SK-N-SH (cell line): ENCODE measurements at regions not wholly inside any gene's neighbourhood (a gene's known extent, or its start where the extent isn't known, plus 50 kb on each side); places are given as distances from the start of the nearest gene placed in this dataset.

Source experiments
- CTCF ChIA-PET: fragments of 300-600, 350-600 bp; formaldehyde crosslinking; extraction: SDS; loops from one replicate; lab custom pipeline; 2021; lab: Yijun Ruan, JAX
- POLR2A ChIA-PET: fragments of 350-600 bp; sonication (Branson Sonifier 250); formaldehyde crosslinking; extraction: SDS; loops from one replicate; lab custom pipeline; 2020; ENCODE audit warnings: antibody characterized with exemption, inconsistent platforms; lab: Yijun Ruan, JAX
- DNase-seq: peaks from one replicate; pipeline ENCODE4 v3.0.0; 2012
- H2AFZ ChIP-seq: fragments of 200-600 bp; sonication (generic); 2 replicates; pipeline ENCODE4 v1.8.1; 2016; ENCODE audit warnings: antibody characterized with exemption, mild to moderate bottlenecking, low read depth
- H3F3A ChIP-seq: fragments of 200-600 bp; sonication (generic); replicated peaks from 2 replicates; pipeline ENCODE3; 2016; ENCODE audit warnings: antibody characterized with exemption, mild to moderate bottlenecking; ENCODE audit not compliant: insufficient read depth
- H3K27ac ChIP-seq, 2 experiments: fragments of 200-500 bp in 1 of 2; fragments of 200-600 bp in 1 of 2; sonication (Bioruptor generic) in 1 of 2; sonication (generic), shearing (Covaris generic) in 1 of 2; 2 replicates each; pipeline versions ENCODE4 v1.5.1 to v1.6.1; 2014 to 2016; ENCODE audit warnings: low read depth in 2 of 2, inconsistent platforms in 1 of 2, low read length in 1 of 2, mild to moderate bottlenecking in 1 of 2, mixed read lengths in 1 of 2
- H3K27me3 ChIP-seq: fragments of 200-600 bp; sonication (generic), shearing (Covaris generic); 2 replicates; pipeline ENCODE4 v1.6.1; 2016; ENCODE audit warnings: mixed run types; ENCODE audit not compliant: insufficient read depth
- H3K36me3 ChIP-seq, 2 experiments: fragments of 200-500 bp in 1 of 2; fragments of 200-600 bp in 1 of 2; sonication (Bioruptor generic) in 1 of 2; sonication (generic) in 1 of 2; replicated peaks in 1 of 2; 2 replicates each; pipeline versions ENCODE3 to v1.5.1; 2014 to 2016; ENCODE audit warnings: low read length in 1 of 2, mild to moderate bottlenecking in 1 of 2; ENCODE audit not compliant: insufficient read depth in 2 of 2, control insufficient read depth in 1 of 2
- H3K4me1 ChIP-seq, 2 experiments: fragments of 200-500 bp in 1 of 2; fragments of 200-600 bp in 1 of 2; sonication (Bioruptor generic) in 1 of 2; sonication (generic), shearing (Covaris generic) in 1 of 2; 2 replicates each; pipeline versions ENCODE4 v1.5.1 to v1.6.1; 2014 to 2016; ENCODE audit warnings: low read depth in 1 of 2, low read length in 1 of 2, mixed run types in 1 of 2; ENCODE audit not compliant: insufficient read depth in 2 of 2, control insufficient read depth in 1 of 2
- H3K4me2 ChIP-seq: fragments of 200-600 bp; sonication (generic), shearing (Covaris generic); 2 replicates; pipeline ENCODE4 v1.6.1; 2017; ENCODE audit warnings: mixed run types
- H3K4me3 ChIP-seq, 2 experiments: fragments of 200-500 bp in 1 of 2; fragments of 200-600 bp in 1 of 2; sonication (Bioruptor generic) in 1 of 2; sonication (generic), shearing (Covaris generic) in 1 of 2; 2 replicates each; pipeline versions ENCODE4 v1.5.1 to v1.8.1; 2014 to 2016; ENCODE audit warnings: low read depth in 2 of 2, inconsistent platforms in 1 of 2, low read length in 1 of 2, mild to moderate bottlenecking in 1 of 2, mixed read lengths in 1 of 2, moderate library complexity in 1 of 2
- H3K79me2 ChIP-seq: fragments of 200-600 bp; sonication (generic); 2 replicates; pipeline ENCODE4 v1.8.1; 2017; ENCODE audit warnings: mild to moderate bottlenecking; ENCODE audit not compliant: insufficient read depth
- H3K9ac ChIP-seq: fragments of 200-600 bp; sonication (generic); 2 replicates; pipeline ENCODE4 v1.6.1; 2017; ENCODE audit warnings: mixed run types
- H3K9me2 ChIP-seq: fragments of 200-600 bp; sonication (generic); 2 replicates; pipeline ENCODE4 v1.6.1; 2017; ENCODE audit warnings: mixed run types
- H3K9me3 ChIP-seq: fragments of 200-600 bp; sonication (generic); 2 replicates; pipeline ENCODE4 v1.6.1; 2017; ENCODE audit warnings: mixed run types, mild to moderate bottlenecking, moderate library complexity
- H4K20me1 ChIP-seq: fragments of 200-600 bp; sonication (generic); 2 replicates; pipeline ENCODE4 v1.6.1; 2017; ENCODE audit warnings: mild to moderate bottlenecking, mixed run types; ENCODE audit not compliant: insufficient read depth
- CHD2 ChIP-seq: fragments of 150-350 bp; IDR thresholded peaks from 2 replicates; pipeline ENCODE4 v1.6.1; 2018; ENCODE audit warnings: low read length; ENCODE audit not compliant: partially characterized antibody
- ELF1 ChIP-seq: IDR thresholded peaks from 2 replicates; pipeline ENCODE4 v1.4.0; 2012
- FOSL2 ChIP-seq: IDR thresholded peaks from 2 replicates; pipeline ENCODE4 v1.4.0; 2012; ENCODE audit warnings: low read depth, mild to moderate bottlenecking, moderate library complexity, borderline replicate concordance
- FOXJ3 ChIP-seq: sonication (generic); formaldehyde crosslinking; IDR thresholded peaks from 2 replicates; pipeline ENCODE4 v1.5.1; 2020; ENCODE audit warnings: mild to moderate bottlenecking, missing genetic modification reagents
- GATA2 ChIP-seq: sonication (generic); formaldehyde crosslinking; IDR thresholded peaks from 2 replicates; pipeline ENCODE4 v1.5.0; 2020; ENCODE audit warnings: mild to moderate bottlenecking, missing genetic modification reagents
- IRF3 ChIP-seq: fragments of 150-350 bp; IDR thresholded peaks from 2 replicates; pipeline ENCODE4 v1.6.1; 2016; ENCODE audit warnings: mild to moderate bottlenecking, low read depth, low read length
- JUND ChIP-seq: IDR thresholded peaks from 2 replicates; pipeline ENCODE4 v1.4.0; 2012
- MAX ChIP-seq: IDR thresholded peaks from 2 replicates; pipeline ENCODE4 v1.4.0; 2012; ENCODE audit warnings: low read depth
- NFIC ChIP-seq: IDR thresholded peaks from 2 replicates; pipeline ENCODE4 v1.4.0; 2012; ENCODE audit warnings: borderline replicate concordance
- NRF1 ChIP-seq: IDR thresholded peaks from 2 replicates; pipeline ENCODE4 v1.6.1; 2012; ENCODE audit warnings: low read depth, mild to moderate bottlenecking, low read length
- PBX3 ChIP-seq: IDR thresholded peaks from 2 replicates; pipeline ENCODE4; 2012
- RCOR1 ChIP-seq: fragments of 150-350 bp; IDR thresholded peaks from 2 replicates; pipeline ENCODE4 v1.6.1; 2017; ENCODE audit warnings: antibody characterized with exemption, low read length
- REST ChIP-seq: IDR thresholded peaks from 2 replicates; pipeline ENCODE4 v1.6.1; 2012; ENCODE audit warnings: mild to moderate bottlenecking, low read depth, low read length, moderate library complexity
- RXRA ChIP-seq: IDR thresholded peaks from 2 replicates; pipeline ENCODE4 v1.4.0; 2012; ENCODE audit warnings: low read depth, mild to moderate bottlenecking, borderline replicate concordance
- TAF1 ChIP-seq: IDR thresholded peaks from 2 replicates; pipeline ENCODE4 v1.6.1; 2012; ENCODE audit warnings: low read depth, mild to moderate bottlenecking, low read length, moderate library complexity, borderline replicate concordance
- TEAD4 ChIP-seq: IDR thresholded peaks from 2 replicates; pipeline ENCODE4 v1.4.0; 2012; ENCODE audit warnings: mild to moderate bottlenecking, borderline replicate concordance; ENCODE audit not compliant: insufficient read depth
- WGBS: methylation state at CpG from one replicate; pipeline ENCODE4 v1.1.6; 2017; ENCODE audit warnings: low lambda C conversion rate; 5-methylcytosine and 5-hydroxymethylcytosine counted together

GRCh38 chr14:82757776-82758175 lies 1224.1 kb upstream of the SEL1L start (continued):
- TF ChIP-seq TEAD4 (no peak), FOSL2 (no peak)
- TF ChIP-seq, all 33 proteins: peak for 0

- Histone ChIP-seq H3K9me2 (no peaks in the 10 kb centered on the region), H3K4me2 (no peak overlapping the region), H2AFZ (no peak overlapping the region), H3K27me3 (no peaks in the 10 kb centered on the region), H3F3A (no peaks in the 10 kb centered on the region), H3K79me2 (no peaks in the 10 kb centered on the region), H3K27ac (no peak overlapping the region), H3K9me3 (no peaks in the 10 kb centered on the region), H3K9ac (no peak overlapping the region), H3K4me1 (no peaks in the 10 kb centered on the region), H4K20me1 (no peaks in the 10 kb centered on the region), H3K4me3 (no peak overlapping the region), H3K36me3 (no peaks in the 10 kb centered on the region)
- POLR2A ChIA-PET: no interaction called here
- CTCF ChIA-PET: no interaction called here
- no peak for TF ChIP-seq FOSL2
- TF ChIP-seq GATA2 (CRISPR knock-in tag): no peak
- TF ChIP-seq RXRA: no peak
- no peak for TF ChIP-seq NFIC
- no peak for TF ChIP-seq CHD2
- no peak for TF ChIP-seq PBX3
- TF ChIP-seq REST: no peak
- no peak for TF ChIP-seq ELF1
- TF ChIP-seq RCOR1: no peak
- no peak for TF ChIP-seq TAF1
- no peak for TF ChIP-seq JUND
- TF ChIP-seq TEAD4: no peak
- no peak for TF ChIP-seq MAX
- no peak for TF ChIP-seq FOXJ3 (CRISPR knock-in tag)
- no peak for TF ChIP-seq IRF3
- no peak for TF ChIP-seq NRF1
- WGBS: 58% methylated on average over 3 of the region's 3 CpGs
- DNase-seq: no peak
Observed at GRCh38 chr14:82759656-82760055, 1226.0 kb upstream of the SEL1L start.
